WERI-Rb-1 (cell line): ENCODE measurements at regions not wholly inside any gene's neighbourhood (a gene's known extent, or its start where the extent isn't known, plus 50 kb on each side); places are given as distances from the start of the nearest gene placed in this dataset.

Experiments
- DNase-seq: peaks from one replicate; pipeline ENCODE4 v3.0.0-alpha.2; 2020
- H3K27ac ChIP-seq: fragments of 250-450 bp; sonication (Bioruptor Pico); 2 replicates; pipeline ENCODE4 v1.5.1; 2020; ENCODE audit warnings: mild to moderate bottlenecking, moderate library complexity
- H3K27me3 ChIP-seq: fragments of 250-450 bp; sonication (Bioruptor Pico); 2 replicates; pipeline ENCODE4 v1.5.1; 2021; ENCODE audit warnings: mild to moderate bottlenecking, low read depth, moderate library complexity; ENCODE audit not compliant: insufficient read depth, severe bottlenecking
- H3K36me3 ChIP-seq: fragments of 250-450 bp; sonication (Bioruptor Pico); 2 replicates; pipeline ENCODE4 v1.5.1; 2020; ENCODE audit warnings: mild to moderate bottlenecking, moderate library complexity
- H3K4me3 ChIP-seq: 2 replicates; pipeline ENCODE4 v1.5.1; 2011; ENCODE audit warnings: low read depth, mild to moderate bottlenecking, control low read depth, low read length
- H3K9me3 ChIP-seq: fragments of 250-450 bp; sonication (Bioruptor Pico); 2 replicates; pipeline ENCODE4 v1.5.1; 2021; ENCODE audit warnings: mild to moderate bottlenecking, moderate library complexity; ENCODE audit not compliant: severe bottlenecking
- TF ChIP-seq, protein P1 (sequence below): IDR thresholded peaks from 2 replicates; pipeline ENCODE4 v1.5.1; 2011; ENCODE audit warnings: low read depth, mild to moderate bottlenecking, control low read depth, inconsistent platforms, low read length

DNA sequence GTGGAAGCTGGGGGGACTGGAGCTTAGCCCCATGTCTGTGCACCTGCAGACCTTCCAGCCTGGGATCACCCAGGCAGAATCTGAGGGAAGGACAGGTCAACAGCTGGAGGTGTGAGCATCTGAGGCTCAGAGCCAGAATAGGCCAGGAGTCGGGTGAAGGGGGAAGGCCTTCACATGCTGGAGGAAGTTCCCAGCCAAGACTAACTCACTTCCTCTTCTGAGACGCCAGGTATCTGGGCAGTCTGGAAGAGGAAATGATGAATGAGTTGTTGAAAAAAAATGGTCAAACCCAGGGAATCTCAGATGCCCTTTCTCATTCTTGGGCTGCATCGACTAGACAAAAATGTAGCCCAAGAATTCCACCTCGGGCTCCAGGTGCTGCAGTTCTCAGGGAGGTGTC is 73.6 kb upstream of the TIAM2 start:
- Histone ChIP-seq H3K36me3 (no peaks in the 10 kb centered on the region), H3K4me3 (no peak overlapping the region), H3K9me3 (no peaks in the 10 kb centered on the region), H3K27ac (no peak overlapping the region), H3K27me3 (no peaks in the 10 kb centered on the region)
- TF ChIP-seq, protein P1, sequence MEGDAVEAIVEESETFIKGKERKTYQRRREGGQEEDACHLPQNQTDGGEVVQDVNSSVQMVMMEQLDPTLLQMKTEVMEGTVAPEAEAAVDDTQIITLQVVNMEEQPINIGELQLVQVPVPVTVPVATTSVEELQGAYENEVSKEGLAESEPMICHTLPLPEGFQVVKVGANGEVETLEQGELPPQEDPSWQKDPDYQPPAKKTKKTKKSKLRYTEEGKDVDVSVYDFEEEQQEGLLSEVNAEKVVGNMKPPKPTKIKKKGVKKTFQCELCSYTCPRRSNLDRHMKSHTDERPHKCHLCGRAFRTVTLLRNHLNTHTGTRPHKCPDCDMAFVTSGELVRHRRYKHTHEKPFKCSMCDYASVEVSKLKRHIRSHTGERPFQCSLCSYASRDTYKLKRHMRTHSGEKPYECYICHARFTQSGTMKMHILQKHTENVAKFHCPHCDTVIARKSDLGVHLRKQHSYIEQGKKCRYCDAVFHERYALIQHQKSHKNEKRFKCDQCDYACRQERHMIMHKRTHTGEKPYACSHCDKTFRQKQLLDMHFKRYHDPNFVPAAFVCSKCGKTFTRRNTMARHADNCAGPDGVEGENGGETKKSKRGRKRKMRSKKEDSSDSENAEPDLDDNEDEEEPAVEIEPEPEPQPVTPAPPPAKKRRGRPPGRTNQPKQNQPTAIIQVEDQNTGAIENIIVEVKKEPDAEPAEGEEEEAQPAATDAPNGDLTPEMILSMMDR = no peak
- no peak for DNase-seq

DNA sequence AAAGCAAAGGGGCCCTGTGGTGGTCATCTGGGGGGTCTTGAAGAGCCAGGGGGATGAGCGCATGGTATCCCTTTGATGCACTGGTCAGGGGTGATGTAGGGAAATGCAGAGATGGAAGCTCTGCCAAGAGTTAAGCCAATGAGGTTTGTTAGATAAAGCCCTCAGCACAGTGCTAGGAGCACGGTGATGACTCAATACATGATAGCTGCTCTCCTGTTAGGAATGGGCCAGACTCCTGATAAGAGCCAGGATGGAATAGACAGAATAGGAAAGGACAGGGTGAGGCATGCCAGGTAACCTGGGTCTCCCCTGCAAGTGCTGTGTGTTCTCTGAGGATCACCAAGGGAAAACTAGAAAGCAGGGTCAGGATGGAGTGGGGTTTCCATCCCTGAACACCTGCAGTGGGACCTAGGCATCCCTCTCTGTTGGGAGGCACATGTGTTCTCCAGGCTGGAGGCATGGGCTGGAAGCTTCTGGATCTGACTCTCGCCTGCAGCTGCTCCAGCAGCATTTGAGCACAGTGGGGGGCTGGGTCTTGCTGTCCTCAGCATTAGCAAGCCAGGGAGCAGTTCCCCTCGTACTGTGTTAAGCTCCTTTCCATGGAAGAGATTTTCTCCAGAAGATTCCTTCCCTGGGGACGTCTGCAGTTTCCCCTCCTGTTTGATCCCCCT is 71.8 kb upstream of the TIAM2 start:
- Histone ChIP-seq H3K4me3 (no peak overlapping the region), H3K27me3 (no peaks in the 10 kb centered on the region), H3K9me3 (no peaks in the 10 kb centered on the region), H3K36me3 (no peaks in the 10 kb centered on the region), H3K27ac (0 out of 2 replicates have a peak overlapping the region, but pooled peaks have one; percentile 26)
- TF ChIP-seq, protein P1 = no peak
- peak; percentile 61 for DNase-seq

DNA sequence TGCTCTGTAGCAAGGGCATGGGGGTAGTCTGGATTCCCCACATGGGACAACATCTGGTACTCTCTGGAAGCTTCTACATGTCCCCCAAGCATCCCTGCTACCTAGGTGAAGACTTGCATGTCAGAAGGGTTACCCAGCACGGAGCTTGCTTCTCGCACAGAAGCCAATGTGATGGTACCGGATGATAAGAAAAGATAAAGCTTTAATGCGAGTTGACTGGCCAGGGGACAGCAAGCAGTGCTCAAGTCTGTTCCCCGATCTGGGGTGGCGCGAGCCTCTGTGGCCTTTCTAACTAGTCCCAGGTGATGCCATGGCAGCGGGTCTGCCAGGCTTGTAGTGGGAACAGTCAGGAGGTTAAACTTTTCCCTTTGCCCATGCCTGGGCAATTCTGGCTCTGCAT is 70.0 kb upstream of the TIAM2 start:
- Histone ChIP-seq H3K27me3 (no peaks in the 10 kb centered on the region), H3K4me3 (no peak overlapping the region), H3K9me3 (no peaks in the 10 kb centered on the region), H3K36me3 (no peaks in the 10 kb centered on the region), H3K27ac (0 out of 2 replicates have a peak overlapping the region, but pooled peaks have one; percentile 22)
- TF ChIP-seq, protein P1 = no peak
- no peak for DNase-seq

DNA sequence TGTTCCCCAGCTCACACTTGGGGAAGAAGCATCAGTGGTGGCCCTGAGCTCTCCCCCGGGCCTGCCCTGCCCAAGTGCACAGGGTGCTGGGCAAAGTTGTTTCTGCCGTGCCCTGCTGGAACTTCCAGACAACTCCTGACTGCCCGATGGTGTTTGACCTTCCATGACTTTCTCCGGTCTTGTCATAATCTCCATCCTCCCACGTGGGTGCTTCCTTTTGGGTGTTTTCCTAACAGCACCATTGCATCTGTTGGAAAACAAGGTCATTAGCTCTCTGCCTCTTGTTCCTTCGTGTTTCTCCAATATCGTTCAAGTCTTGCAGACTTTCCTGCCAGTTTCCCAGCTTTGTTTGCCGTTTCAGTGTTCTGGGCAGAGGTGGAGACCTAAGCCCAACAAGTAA is 68.7 kb upstream of the TIAM2 start:
- TF ChIP-seq, protein P1 = no peak
- DNase-seq = no peak
- H3K36me3 ChIP-seq = no peaks in the 10 kb centered on the region
- H3K27me3 ChIP-seq = no peaks in the 10 kb centered on the region
- no peak overlapping the region for H3K27ac ChIP-seq
- H3K4me3 ChIP-seq = no peak overlapping the region
- no peaks in the 10 kb centered on the region for H3K9me3 ChIP-seq

DNA sequence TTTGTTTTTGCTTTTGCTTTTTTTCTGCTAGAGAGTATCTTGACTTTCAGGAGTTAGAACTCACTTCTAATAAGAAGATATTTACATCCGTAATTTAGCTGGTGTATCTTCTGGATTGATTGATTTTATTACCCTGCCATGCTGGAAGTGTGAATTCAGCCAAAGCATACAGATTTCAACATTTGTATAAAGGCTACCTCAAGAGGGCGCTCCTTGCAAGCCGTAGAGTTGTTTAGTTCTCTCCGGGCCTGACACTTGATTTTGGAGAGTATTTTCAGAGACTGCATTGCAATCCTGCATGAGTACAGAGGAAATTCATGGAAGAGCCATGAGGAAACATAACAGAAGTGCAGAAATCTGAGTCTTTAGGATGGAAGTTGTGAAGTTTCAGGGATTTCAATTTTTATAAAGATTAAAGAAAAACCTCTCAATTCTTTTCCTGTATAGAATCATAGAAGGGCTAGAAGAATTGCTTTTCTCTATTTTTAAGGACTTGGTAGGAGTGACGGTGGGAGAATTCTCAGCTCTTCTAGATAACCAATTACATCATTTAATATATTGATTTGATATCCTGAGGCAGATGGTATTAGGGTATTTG is 66.7 kb upstream of the TIAM2 start:
- TF ChIP-seq, protein P1 = peak; percentile 57
- DNase-seq = peak; percentile 74
- H3K9me3 ChIP-seq = no peaks in the 10 kb centered on the region
- H3K27ac ChIP-seq = peak overlapping the region; percentile 12; the same call in 1 of the 2 replicates
- H3K36me3 ChIP-seq = no peaks in the 10 kb centered on the region
- H3K4me3 ChIP-seq = no peak overlapping the region
- H3K27me3 ChIP-seq = no peaks in the 10 kb centered on the region
